HG03097 (cell line): ENCODE measurements at regions not wholly inside any gene's neighbourhood (a gene's known extent, or its start where the extent isn't known, plus 50 kb on each side); places are given as distances from the start of the nearest gene placed in this dataset.
A peak's percentile ranks its signal among the peaks of the same experiment; 100 is the strongest.

Experiments
- ATAC-seq: cut with Tn5 transposase; IDR thresholded peaks from one replicate; pipeline ENCODE4 v1.9.1; 2021; ENCODE audit not compliant: unreplicated experiment, low FRiP score

DNA sequence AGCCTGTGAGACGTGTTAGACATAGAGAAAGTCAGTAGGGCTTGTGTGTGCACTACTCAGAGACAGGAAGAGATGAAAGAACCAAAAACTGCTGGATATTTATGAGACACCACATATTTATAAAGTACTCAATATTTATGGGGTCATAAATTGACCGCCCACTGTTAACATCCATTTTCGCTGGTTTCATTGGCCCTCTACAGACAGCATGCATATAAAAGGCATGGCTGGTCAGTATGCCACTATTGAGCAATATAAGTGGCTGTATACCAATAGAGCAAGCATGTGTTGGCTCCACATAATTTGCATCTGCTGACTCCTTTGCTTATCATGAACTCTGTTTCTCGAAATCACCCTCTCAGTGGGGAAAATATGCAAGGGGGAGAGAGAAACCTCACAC lies 110.3 kb upstream of the BTN3A2 start:
- no peak for ATAC-seq

- no peak for ATAC-seq
These were observed 107.7 kb upstream of the BTN3A2 start for GRCh38 chr6:26257272-26257671.

- no peak for ATAC-seq
These were observed 106.6 kb upstream of the BTN3A2 start for GRCh38 chr6:26258212-26258977.

- ATAC-seq = no peak
These were observed 104.8 kb upstream of the BTN3A2 start for GRCh38 chr6:26260110-26260637.

DNA sequence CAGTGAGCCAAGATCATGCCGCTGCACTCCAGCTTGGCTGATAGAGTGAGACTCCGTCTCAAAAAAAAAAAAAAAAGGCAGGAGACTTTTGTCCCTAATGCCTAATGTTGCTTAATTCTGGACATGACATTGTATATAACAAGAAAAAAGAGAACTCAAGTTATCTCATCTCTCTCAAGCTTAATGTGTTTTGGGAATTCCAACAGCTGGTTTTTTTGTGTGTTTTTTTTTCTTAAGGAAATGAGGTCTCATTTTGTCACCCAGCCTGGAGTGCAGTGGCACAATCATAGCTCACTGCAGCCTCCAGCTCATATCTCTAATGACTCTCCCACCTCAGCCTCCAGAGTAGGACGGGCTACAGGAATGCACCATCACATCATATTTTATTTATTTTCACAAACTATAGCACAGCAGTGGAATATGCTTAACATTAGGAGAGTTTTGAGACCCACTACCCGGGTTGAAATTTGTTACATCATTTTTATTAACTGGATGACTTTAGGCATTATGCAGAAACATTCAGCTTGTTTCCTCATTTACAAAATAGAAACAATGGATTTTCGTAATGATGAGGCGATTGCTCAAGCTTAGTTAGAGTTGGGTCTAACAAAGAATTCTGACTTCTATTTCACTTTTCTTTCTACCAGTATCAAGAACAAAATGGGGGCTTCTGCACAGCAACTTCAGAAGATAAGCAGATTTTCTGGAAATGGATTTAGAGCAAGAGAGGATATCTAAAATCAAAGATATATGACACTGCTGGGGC lies 104.1 kb upstream of the BTN3A2 start:
- ATAC-seq = no peak

DNA sequence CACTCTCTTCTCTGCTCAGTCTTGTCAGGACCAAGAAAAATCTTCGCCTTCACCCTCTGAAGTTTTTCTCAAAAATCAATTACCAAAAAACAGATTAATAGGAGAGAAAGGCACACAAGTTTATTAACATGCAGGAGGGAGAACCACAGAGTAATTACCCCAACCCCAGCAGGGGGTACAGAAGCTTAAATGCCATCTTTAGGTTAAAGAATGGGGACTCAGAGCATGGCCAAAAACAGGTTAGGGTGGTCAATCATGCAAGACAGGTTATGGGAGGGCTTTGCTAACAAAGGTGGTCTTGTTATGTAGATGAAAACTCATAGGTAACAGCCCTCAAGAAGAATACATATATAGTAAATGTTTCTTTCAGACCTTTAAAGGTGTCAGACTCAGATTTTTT lies 100.5 kb upstream of the BTN3A2 start:
- ATAC-seq = no peak

- no peak for ATAC-seq
These were observed 97.9 kb upstream of the BTN3A2 start for GRCh38 chr6:26267083-26267589.

DNA sequence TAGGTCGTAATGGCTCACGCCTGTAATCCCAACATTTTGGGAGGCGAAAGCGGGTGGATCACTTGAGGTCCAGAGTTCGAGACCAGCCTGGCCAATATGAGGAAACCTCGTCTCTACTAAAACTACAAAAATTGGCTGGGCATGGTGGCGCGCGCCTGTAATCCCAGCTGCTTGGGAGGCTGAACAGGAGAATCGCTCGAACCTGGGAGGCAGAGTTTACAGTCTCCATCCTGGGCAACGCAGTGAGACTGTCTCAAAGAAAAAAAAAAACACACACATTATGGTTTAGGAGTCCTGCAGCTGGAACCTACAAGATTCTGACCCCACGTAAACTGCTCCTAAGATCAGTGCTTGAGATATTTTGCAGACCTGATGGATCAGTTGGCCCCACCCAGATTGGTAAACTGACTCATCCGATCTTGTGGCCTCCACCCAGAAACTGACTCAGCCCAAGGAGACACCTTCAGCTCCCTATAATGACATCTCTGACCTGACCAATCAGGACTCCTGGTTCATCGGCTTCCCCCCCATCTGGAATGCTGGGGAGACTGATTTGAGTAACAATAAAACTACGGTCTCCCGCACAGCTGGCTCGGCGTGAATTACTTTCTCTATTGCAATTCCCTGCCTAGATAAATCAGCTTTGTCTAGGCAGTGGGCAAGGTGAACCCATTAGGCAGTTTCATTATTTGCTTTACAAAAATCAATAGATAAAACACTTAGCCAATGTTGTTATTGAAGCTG lies 96.2 kb upstream of the BTN3A2 start:
- no peak for ATAC-seq

- ATAC-seq = no peak
These were observed 95.2 kb upstream of the BTN3A2 start for GRCh38 chr6:26269531-26270485.

- no peak for ATAC-seq
These were observed 94.5 kb upstream of the BTN3A2 start for GRCh38 chr6:26270486-26270861.

DNA sequence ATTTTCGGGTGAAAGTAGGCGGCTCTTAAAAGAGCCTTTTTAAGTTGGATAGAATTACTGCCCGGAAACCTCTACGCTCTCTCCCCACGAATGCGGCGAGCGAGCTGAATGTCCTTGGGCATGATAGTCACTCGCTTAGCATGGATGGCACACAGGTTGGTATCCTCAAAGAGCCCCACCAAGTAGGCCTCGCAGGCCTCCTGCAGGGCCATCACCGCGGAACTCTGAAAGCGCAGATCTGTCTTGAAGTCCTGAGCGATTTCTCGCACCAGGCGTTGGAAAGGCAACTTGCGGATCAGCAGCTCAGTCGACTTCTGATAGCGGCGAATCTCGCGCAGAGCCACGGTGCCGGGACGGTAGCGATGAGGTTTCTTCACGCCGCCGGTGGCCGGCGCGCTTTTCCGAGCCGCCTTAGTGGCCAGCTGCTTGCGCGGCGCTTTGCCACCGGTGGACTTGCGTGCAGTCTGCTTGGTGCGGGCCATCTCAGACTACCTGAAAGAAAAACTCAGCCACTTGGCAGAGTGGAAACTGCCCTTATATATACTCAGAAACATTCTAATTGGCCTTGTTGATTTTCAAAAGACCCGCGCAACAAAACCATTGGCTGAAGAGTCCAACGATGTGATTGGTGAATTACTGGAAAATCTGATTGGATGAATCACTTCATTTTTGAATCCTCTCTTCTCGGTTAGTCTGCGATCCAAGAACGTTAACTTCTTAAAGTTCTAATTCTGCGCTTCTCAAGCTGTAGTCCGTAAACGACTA lies 93.9 kb upstream of the BTN3A2 start:
- peak; percentile 37 for ATAC-seq

- no peak for ATAC-seq
These were observed 93.4 kb upstream of the BTN3A2 start for GRCh38 chr6:26271668-26272024.

- ATAC-seq = peak; percentile 13
These were observed 92.8 kb upstream of the BTN3A2 start for GRCh38 chr6:26272171-26272637.

GRCh38 chr6:26273673-26274588 lies 91.1 kb upstream of the BTN3A2 start:
- ATAC-seq = no peak

- no peak for ATAC-seq
These were observed 89.3 kb upstream of the BTN3A2 start for GRCh38 chr6:26275663-26276062.

- ATAC-seq = no peak
These were observed 88.0 kb upstream of the BTN3A2 start for GRCh38 chr6:26276841-26277648.

DNA sequence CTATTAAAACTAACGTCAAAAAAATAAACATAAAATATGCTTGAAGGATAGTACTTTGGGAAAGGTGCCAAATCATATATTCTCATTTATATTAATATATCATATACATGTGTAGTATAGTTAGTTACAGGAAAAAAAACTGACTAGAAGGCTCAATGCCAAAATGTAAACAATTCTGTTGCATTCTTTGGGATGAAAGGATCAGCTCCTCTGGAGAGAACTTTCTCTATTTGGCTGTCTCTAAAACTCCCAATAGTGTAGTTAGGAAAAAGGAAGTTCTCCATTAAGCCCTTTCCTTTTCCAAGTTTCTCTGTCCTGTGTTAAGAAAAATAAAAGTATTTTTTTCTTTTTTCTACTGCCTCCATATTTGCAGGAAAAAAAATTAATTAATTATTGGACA lies 86.5 kb upstream of the BTN3A2 start:
- no peak for ATAC-seq
